NAMALWA (cell line): ENCODE measurements at regions not wholly inside any gene's neighbourhood (a gene's known extent, or its start where the extent isn't known, plus 50 kb on each side); places are given as distances from the start of the nearest gene placed in this dataset.

ENCODE experiments used
- DNase-seq: peaks from one replicate; pipeline ENCODE4 v3.0.0-alpha.2; 2015; ENCODE audit warnings: low spot score

DNA sequence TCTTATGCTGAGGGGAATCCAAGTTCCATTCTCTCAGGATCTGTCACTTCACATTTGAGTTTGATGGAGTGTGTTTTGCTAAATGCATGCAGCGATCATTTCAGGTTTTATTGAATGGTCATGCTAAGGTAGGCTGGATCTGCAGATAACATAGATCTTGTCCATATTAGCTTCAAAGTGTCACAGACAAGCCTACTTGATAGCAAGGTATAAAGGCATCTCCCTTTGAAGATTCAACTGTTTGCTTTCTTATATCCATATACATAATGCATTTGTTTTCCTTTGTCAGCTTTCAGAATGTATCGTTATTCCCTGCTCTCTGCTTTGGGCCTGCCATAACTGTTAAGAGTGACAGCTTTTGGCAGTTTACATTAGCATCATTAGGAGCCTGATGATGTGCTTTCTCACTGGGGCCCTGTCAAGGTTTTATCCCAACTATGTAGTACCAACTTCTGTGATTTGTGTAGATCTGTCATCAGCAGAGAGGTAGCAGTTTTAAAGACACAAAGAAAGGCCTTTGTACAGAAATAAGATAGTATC lies 604.3 kb upstream of the CDH7 start:
- no peak for DNase-seq

DNA sequence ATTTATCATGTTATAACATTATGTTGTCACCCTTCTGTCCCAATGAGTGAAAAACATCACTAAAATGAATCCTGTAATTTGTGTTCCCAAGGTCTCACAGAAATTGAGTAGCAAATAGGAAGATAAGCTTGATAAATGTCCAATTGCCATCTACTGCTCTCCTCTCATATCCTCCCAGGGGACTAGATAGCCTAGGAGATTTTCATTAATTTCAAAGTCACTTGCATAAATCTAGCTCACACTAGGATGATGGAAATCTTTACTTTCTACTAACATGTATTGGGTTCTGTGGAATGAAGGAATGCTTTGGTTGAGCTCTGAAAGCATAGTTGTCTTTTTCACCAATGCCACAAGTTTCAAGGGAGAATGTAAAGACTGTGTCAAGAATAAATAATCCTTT lies 605.5 kb upstream of the CDH7 start:
- DNase-seq = no peak

DNA sequence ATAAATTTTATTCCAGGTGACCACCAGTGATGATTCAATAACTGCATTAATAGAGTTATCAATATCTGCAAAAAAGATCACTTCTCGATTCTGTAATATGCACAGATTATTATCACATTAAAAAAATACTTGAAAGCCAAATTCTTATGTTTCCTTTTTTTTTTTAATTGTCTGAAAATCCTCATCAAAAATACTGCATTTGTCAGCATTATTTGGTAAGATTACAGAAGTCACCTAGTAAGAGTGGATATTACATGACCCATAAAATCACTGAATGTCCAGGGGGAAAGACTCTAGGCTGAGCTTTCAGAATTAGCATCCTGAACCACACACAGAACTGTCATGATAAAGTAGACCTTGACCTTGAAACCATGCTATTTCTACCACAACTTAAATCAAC lies 617.2 kb upstream of the CDH7 start:
- DNase-seq = no peak

DNA sequence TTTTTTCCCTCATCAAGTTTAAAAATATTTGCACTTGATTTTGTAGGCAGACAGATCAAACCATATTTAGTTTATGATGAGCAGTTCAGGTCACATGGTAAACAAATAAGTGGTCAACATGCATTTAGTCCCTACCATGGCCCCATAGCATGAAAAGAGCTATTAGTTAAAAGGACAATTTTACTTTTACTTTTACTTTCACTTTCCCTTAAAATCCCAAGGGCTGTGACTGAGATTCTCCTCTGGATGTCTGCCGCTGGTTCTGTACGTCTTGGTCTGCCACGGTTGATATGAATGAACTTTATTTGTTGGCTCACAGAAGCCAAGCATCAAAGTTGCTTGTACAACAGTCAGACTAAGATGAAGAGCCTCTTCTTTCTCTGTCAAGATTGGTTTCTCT lies 626.2 kb upstream of the CDH7 start:
- DNase-seq = no peak

DNA sequence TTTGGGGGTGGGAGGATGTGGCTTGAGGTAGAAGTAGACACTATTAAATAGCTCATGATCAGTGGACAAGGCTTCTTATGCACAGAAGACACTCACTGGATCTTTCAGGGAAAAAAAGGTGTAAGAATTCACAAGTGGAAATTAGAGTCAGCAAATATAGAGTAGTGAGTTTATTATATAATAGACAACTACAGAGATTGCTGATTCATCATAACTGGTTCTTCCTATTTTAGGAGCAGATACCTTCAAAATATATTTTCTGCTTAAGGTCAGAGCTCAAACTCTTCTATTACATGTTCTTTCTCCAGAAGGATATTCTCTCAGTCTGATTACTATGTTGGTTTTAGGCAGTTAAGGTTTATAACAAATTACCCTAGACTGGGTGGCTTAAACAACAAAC lies 646.9 kb upstream of the CDH7 start:
- DNase-seq = no peak

GRCh38 chr18:65093346-65093745 lies 657.5 kb upstream of the CDH7 start:
- DNase-seq = no peak

GRCh38 chr18:65091744-65092329 lies 659.0 kb upstream of the CDH7 start:
- DNase-seq = peak; percentile 65

- no peak for DNase-seq
Measured at GRCh38 chr18:65082907-65083306, 667.9 kb upstream of the CDH7 start.

DNA sequence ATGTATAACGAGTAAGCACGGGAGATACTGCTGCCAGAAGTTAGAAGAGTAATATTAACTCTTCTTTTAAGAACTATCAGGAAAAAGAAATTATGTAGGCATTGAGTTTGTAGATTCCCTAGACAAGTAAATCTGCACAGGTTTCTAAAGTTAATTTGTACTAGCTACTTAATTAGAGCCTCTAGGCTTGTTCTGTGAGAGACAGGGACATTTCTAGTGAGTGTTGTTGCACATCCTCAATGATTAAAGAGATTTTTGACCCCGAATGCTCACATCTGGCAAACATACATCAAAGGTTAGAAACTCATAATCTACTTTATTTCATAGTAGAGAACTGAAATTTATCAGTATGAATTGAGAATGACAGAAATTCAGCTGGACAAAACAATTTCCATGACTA lies 669.0 kb upstream of the CDH7 start:
- no peak for DNase-seq

GRCh38 chr18:65073060-65073550 lies 677.7 kb upstream of the CDH7 start:
- DNase-seq = no peak

DNA sequence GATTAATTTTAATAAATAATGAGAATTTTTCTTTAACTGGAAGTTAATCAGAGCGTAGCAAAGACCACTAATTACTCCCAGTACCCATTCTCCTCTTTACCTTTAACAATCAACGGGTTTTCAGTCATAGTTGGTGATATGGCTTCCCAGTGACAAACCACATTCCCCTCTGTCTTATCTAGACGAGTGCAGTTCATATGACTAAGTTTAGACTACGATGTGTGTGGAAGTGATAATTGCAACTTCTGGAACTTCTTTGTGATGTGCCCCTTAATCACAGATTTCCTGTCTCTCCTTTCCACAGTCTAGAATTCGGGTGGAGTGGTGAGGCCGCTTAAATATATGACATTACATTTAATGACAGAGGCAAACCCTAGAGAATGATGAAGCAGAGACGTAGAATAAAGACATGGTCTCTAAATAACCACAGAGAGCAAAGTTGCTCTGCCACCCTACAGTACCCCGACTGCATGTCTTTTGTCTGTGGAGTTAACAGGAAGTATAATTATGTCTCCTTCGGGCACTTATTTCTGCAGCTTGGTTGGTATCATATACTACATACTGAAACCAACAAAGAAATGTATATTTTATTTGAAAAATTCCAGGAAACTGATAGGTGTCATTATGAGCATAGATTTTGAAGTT lies 693.3 kb upstream of the CDH7 start:
- peak; percentile 21 for DNase-seq

DNA sequence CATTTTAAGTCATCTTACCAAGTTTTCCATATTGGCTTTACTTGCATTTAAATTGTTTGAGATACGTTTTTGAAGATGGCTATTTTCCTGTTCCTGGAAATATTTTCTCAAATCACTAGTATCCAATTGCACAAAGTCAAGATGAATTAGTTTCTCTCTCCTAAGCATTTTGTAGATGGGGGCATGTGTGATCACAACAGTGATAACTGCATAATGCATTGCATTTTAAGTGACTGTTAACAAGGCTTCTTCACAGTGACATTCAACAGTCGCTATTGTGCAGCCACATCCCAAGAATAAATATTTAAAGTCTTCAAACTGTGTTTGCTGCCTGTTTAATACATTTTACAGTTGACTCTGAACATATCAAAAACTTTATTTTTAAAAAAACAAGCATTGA lies 694.2 kb upstream of the CDH7 start:
- DNase-seq = no peak

- no peak for DNase-seq
Measured at GRCh38 chr18:65049586-65049985, 701.2 kb upstream of the CDH7 start.

GRCh38 chr18:65039578-65039977 lies 711.2 kb upstream of the CDH7 start:
- no peak for DNase-seq

GRCh38 chr18:65035701-65036100 lies 715.1 kb upstream of the CDH7 start:
- DNase-seq = no peak

- no peak for DNase-seq
Measured at GRCh38 chr18:65025756-65026155, 725.1 kb upstream of the CDH7 start.

GRCh38 chr18:65021021-65021420 lies 729.8 kb upstream of the CDH7 start:
- no peak for DNase-seq

DNA sequence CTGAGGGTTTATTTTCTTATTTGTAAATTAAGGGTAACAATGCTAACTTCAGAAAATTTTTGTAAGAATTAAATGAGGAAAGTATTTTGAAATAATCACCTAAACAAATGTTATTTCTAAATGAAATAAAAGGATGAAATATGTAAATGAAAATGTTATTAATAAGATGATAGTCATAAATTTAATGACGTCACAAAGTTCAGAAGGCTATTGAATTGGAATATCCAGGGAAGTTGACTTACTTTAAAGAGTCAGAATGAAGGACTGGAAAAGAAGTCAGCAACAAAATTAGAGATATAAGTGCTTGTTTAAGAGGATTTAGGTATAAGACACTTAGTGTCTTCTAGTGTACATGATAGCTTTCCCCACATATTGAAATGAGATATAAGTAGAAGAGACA lies 732.6 kb upstream of the CDH7 start:
- DNase-seq = no peak

- DNase-seq = no peak
Measured at GRCh38 chr18:65017372-65017760, 733.4 kb upstream of the CDH7 start.

DNA sequence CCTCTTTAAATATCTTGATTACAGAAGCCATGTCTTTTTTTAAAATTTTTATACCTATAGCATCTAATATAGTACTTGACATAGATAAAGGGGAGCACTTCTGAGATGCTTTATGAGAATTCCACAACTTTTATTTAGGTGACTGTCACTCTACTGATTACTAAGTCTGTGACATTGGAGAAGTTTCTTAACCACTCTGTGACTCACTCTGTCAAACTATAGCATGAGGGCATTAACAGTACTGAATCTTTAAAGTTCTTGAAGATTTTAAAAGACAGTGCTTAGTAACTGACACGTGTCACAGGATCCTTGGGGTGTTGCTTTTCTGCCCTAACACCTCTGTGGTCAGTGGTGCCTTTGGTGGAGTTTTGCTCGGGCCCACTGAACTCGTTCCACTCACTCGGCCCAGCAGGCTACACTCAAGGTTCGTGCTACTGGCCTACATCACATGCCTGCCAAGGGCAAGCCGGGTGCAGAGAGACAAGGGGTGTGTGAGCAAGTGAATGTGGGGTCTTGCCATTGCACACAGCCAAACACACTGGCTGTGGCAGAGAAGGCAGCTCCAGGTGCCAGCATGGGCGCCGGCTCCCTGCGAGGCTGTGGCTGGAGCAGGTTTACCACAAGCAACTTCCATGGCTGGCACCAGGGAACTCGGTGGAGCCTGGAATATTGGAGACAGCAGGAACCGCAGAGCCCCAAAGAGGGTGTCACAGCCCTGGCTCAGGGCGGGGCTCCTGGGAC lies 734.0 kb upstream of the CDH7 start:
- no peak for DNase-seq

DNA sequence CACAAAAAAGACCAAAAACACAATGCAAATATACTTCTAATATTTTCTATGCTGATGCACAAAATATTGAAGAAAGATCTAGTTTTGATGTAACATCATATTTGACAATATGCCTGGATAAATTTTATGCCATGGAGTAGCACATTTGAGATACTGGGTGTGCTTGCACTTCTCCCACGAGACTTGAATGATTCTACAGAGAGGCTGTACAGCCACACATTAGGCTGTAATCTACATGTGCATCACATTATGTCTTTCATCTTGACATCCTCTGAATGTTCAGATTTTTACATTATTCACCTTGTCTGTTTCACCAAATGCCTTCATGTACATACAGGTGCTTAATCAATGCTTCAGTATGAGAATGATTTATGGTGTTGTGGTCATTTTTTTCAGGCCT lies 756.4 kb upstream of the CDH7 start:
- DNase-seq = peak; percentile 4

- DNase-seq = no peak
Measured at GRCh38 chr18:64993695-64994094, 757.1 kb upstream of the CDH7 start.

DNA sequence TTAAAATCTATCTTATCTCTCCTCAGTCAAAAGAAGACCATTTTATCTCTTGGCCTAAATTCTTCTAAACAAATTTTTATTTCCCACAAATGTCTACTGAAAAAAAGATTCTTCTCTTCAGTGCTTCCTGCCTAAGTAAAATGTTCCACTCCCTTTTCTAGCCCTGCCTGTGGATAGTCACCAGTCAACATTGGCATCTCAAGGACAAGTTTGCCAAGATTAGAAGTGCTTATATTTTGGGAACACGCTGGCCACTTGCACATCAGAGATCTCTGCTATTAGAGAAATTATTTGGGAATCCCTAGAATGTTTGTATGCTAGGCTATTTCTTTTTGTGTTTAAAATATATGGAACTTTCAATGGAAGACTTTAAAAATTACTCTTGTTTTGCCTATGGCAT lies 758.2 kb upstream of the CDH7 start:
- DNase-seq = no peak
